ENCODE measurements at regions not wholly inside any gene's neighbourhood (a gene's known extent, or its start where the extent isn't known, plus 50 kb on each side); places are given as distances from the start of the nearest gene placed in this dataset.

DNA sequence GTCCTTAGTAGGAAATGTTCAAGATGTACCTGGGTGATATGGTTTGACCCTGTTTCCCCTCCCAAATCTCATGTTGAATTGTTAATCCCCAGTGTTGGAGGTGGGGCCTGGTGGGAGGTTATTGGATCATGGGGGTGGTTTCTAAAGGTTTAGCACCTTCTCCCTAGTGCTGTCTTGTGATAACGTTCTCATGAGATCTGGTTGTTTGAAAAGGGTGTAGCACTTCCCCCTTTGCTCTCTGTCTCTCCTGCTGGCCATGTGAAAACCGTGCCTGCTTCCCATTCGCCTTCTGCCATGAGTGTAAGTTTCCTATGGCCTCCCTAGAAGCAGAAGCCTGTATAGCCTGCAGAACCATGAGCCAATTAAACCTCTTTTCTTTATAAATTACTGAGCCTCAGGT, 353.0 kb upstream of the SFSWAP start:
- intact Hi-C loops (cut with DNase I) = no loop called here
- TF ChIP-seq, protein P1, sequence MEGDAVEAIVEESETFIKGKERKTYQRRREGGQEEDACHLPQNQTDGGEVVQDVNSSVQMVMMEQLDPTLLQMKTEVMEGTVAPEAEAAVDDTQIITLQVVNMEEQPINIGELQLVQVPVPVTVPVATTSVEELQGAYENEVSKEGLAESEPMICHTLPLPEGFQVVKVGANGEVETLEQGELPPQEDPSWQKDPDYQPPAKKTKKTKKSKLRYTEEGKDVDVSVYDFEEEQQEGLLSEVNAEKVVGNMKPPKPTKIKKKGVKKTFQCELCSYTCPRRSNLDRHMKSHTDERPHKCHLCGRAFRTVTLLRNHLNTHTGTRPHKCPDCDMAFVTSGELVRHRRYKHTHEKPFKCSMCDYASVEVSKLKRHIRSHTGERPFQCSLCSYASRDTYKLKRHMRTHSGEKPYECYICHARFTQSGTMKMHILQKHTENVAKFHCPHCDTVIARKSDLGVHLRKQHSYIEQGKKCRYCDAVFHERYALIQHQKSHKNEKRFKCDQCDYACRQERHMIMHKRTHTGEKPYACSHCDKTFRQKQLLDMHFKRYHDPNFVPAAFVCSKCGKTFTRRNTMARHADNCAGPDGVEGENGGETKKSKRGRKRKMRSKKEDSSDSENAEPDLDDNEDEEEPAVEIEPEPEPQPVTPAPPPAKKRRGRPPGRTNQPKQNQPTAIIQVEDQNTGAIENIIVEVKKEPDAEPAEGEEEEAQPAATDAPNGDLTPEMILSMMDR (IDR thresholded peaks at IDR 0.05) = no peak
- Histone ChIP-seq H3K4me1 (no peaks in the 10 kb centered on the region), H3K27me3 (ENCODE audit: insufficient read depth in 3 of 3, low read length in 2 of 3) (peaks cover 0 to 11% (median 5%) of the 10 kb centered on the region in 3 donors), H3K27ac (no peak overlapping the region), H3K4me3 (no peak overlapping the region), H3K9me3 (no peaks in the 10 kb centered on the region), H3K36me3 (ENCODE audit: insufficient read depth in 1 of 2, low read depth in 1 of 2) (no peaks in the 10 kb centered on the region)
- DNase-seq = no peak
- ATAC-seq = no peak
- whole genome bisulfite sequencing, 3 donors = 57 to 59% (median 58%) methylated on average over 3 of the region's 3 CpGs

DNA sequence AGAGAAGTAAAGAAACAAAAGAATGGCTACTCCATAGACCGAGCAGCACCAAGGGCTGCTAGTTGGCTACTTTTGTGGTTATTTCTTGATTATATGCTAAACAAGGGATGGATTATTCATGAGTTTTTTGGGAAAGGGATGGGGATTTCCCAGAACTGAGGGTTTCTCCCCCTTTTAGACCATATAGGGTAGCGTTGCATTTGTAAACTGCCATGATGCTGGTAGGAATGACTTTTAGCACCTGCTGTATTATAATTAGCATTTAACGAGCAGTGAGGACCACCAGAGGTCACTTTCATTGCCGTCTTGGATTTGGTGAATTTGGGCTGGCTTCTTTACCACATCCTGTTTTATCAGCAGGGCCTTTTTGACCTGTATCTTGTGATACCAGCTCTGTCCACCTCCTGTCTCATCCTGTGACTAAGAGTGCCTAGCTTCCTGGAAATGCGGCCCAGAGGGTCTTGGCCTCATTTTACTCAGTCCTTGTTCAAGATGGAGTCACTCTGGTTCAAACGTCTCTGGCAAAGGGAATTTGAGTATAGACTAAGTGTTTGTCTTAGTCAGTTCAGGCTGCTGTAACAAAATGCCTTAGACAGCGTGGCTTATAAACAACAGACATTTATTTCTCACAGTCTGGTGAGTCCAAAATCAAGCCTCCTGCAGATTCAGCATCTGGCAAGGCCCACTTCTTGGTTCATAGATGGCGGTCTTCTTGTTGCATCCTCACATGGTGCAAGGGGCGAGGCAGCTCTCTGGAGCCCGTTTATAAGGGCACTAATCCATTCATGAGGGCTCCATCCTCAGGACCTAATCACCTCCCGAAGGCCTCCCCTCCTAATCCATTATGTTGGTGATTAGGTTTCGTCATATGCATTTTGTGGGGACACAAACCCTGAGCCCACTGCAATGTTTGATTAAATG, 348.3 kb upstream of the SFSWAP start:
- H3K27ac ChIP-seq = no peak overlapping the region
- no peaks in the 10 kb centered on the region for H3K36me3 ChIP-seq (ENCODE audit: insufficient read depth in 1 of 2, low read depth in 1 of 2)
- ATAC-seq = no peak
- peaks cover 0 to 7% (median 0%) of the 10 kb centered on the region in 3 donors for H3K27me3 ChIP-seq (ENCODE audit: insufficient read depth in 3 of 3, low read length in 2 of 3)
- TF ChIP-seq, protein P1 (IDR thresholded peaks at IDR 0.05) = no peak
- H3K4me3 ChIP-seq = no peak overlapping the region
- no peak for DNase-seq
- H3K9me3 ChIP-seq = no peaks in the 10 kb centered on the region
- no peaks in the 10 kb centered on the region for H3K4me1 ChIP-seq
- intact Hi-C loops (cut with DNase I) = no loop called here
- 71 to 73% (median 72%) methylated on average over 12 of the region's 12 CpGs for WGBS, 3 donors

DNA sequence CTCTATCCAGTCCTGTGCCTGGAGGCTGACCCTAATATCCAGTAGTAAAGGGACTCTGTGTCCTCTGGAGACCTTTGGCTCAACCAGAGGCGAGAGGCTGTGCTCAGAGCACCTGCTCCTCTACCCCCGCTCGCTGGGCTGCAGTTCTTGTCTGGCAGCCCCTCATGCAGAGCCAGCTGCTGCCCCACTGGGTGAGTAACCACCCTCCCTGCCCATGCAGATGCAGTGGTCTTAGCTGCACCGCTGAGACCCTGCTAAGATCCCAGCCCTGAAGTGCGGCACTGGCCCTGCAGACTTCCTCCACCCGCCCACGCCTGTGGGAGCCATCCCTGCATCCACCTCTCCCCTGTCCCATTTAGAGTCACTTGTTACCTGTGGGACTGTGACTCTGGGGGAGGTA, 347.5 kb upstream of the SFSWAP start:
- no peak overlapping the region for H3K4me3 ChIP-seq
- WGBS, 3 donors = 50 to 63% (median 53%) methylated on average over 7 of the region's 7 CpGs
- H3K4me1 ChIP-seq = no peaks in the 10 kb centered on the region
- peaks cover 0 to 7% (median 0%) of the 10 kb centered on the region in 3 donors for H3K27me3 ChIP-seq (ENCODE audit: insufficient read depth in 3 of 3, low read length in 2 of 3)
- ATAC-seq (no peak), DNase-seq (no peak)
- no peaks in the 10 kb centered on the region for H3K9me3 ChIP-seq
- H3K27ac ChIP-seq = no peak overlapping the region
- intact Hi-C loops (cut with DNase I) = no loop called here
- no peaks in the 10 kb centered on the region for H3K36me3 ChIP-seq (ENCODE audit: insufficient read depth in 1 of 2, low read depth in 1 of 2)
- TF ChIP-seq, protein P1 (IDR thresholded peaks at IDR 0.05) = no peak

DNA sequence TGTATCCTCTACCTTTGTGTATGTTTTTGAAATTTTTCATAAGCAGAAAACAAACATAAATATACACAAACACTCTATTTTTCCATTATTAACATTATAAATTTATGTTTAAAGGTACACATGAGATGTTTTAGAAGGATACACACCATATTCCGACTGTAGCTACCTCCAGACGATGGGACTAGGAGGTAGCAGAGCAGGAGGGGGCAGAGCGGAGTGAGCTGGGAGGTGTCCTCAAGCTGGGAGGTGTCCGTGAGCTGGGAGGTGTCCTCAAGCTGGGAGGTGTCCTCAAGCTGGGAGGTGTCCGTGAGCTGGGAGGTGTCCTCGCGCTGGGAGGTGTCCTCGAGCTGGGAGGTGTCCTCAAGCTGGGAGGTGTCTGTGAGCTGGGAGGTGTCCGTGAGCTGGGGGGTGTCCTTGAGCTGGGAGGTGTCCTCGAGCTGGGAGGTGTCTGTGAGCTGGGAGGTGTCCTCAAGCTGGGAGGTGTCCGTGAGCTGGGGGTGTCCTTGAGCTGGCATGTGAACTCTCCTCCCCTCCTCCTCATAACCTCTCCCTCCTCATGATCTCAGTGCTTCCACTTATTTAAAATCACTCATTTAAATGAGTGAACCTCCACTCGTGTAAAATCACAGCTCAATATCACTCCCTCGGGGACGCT, 346.9 kb upstream of the SFSWAP start:
- 71 to 77% (median 73%) methylated on average over 11 to 14 of the region's 14 CpGs for WGBS, 3 donors
- H3K36me3 ChIP-seq (ENCODE audit: insufficient read depth in 1 of 2, low read depth in 1 of 2) = no peaks in the 10 kb centered on the region
- intact Hi-C loops (cut with DNase I) = no loop called here
- H3K4me3 ChIP-seq = no peak overlapping the region
- H3K9me3 ChIP-seq = no peaks in the 10 kb centered on the region
- DNase-seq (no peak), ATAC-seq (no peak)
- no peaks in the 10 kb centered on the region for H3K4me1 ChIP-seq
- H3K27ac ChIP-seq = no peak overlapping the region
- TF ChIP-seq, protein P1 (IDR thresholded peaks at IDR 0.05) = no peak
- H3K27me3 ChIP-seq (ENCODE audit: insufficient read depth in 3 of 3, low read length in 2 of 3) = peaks cover 0 to 7% (median 0%) of the 10 kb centered on the region in 3 donors

All from psoas muscle (tissue), 7 donors.